ENCODE measurements at regions not wholly inside any gene's neighbourhood (a gene's known extent, or its start where the extent isn't known, plus 50 kb on each side); places are given as distances from the start of the nearest gene placed in this dataset.

DNA sequence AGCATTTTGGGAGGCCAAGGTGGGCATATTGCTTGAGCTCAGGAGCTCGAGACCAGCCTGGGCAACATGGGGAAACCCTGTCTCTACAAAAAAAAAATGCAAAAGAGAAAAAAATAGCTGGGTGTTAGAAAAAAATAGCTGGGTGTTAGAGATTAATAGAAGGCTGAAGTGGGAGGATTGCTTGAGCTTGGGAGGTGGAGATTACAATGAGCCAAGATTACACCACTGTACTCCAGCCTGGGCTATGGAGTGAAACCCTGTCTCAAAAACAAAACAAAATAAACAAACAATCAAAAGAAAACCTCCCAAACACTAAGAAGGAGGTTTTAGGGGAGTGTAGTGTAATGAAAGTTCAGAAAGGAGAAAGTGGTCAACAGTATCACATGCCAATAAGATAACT lies 202.1 kb downstream of the FLRT2 start:
- Histone ChIP-seq H3K27ac (ENCODE audit: control insufficient read depth, insufficient read depth) (no peak overlapping the region), H3K4me2 (ENCODE audit: control insufficient read depth, insufficient read depth) (no peak overlapping the region), H3K79me2 (ENCODE audit: control insufficient read depth, insufficient read depth, low read length) (no peaks in the 10 kb centered on the region), H3K27me3 (replicated peaks in 1 of 2; ENCODE audit: control insufficient read depth in 2 of 2, insufficient read depth in 2 of 2, low read length in 1 of 2) (no peaks in the 10 kb centered on the region), H4K20me1 (ENCODE audit: control insufficient read depth, insufficient read depth) (no peaks in the 10 kb centered on the region), H3K4me3 (no peak overlapping the region), H3K9ac (ENCODE audit: control insufficient read depth, insufficient read depth, low read length) (no peak overlapping the region), H3K9me3 (replicated peaks; ENCODE audit: control insufficient read depth, insufficient read depth, low read length) (no peaks in the 10 kb centered on the region), H3K4me1 (ENCODE audit: control insufficient read depth, insufficient read depth, low read length) (no peaks in the 10 kb centered on the region), H3K36me3 (ENCODE audit: control insufficient read depth in 2 of 2, insufficient read depth in 2 of 2, low read length in 1 of 2) (no peaks in the 10 kb centered on the region), H2AFZ (ENCODE audit: control insufficient read depth, low read depth, low read length) (no peak overlapping the region)
- BruUV-seq (replicated peaks): no TSS peak
- in situ Hi-C loops (cut with MboI) (no loop called here), intact Hi-C loops (cut with micrococcal nuclease; ENCODE audit: unreplicated experiment) (no loop called here)
- WGBS (ENCODE audit: insufficient coverage, insufficient replicate concordance, low lambda C conversion rate, missing lambda C conversion rate): 0% methylated on average over 1 of the region's 1 CpG
- no peak for DNase-seq (ENCODE audit: low read depth, low spot score)
- TF ChIP-seq, protein P1, sequence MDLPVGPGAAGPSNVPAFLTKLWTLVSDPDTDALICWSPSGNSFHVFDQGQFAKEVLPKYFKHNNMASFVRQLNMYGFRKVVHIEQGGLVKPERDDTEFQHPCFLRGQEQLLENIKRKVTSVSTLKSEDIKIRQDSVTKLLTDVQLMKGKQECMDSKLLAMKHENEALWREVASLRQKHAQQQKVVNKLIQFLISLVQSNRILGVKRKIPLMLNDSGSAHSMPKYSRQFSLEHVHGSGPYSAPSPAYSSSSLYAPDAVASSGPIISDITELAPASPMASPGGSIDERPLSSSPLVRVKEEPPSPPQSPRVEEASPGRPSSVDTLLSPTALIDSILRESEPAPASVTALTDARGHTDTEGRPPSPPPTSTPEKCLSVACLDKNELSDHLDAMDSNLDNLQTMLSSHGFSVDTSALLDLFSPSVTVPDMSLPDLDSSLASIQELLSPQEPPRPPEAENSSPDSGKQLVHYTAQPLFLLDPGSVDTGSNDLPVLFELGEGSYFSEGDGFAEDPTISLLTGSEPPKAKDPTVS (IDR thresholded peaks at IDR 0.05; ENCODE audit: low read depth, low read length): no peak
- no peak for TF ChIP-seq TCF3 (IDR thresholded peaks at IDR 0.05; ENCODE audit: borderline replicate concordance, insufficient read depth, low read depth, low read length)
- no peak for TF ChIP-seq SPI1 (IDR thresholded peaks at IDR 0.05; ENCODE audit: borderline replicate concordance, insufficient read depth, low read depth, low read length)
- no peak for TF ChIP-seq SREBF2 (IDR thresholded peaks at IDR 0.05; ENCODE audit: low read length)
- TF ChIP-seq YBX1 (IDR thresholded peaks at IDR 0.05): no peak
- TF ChIP-seq SUZ12 (IDR thresholded peaks at IDR 0.05; ENCODE audit: unreplicated experiment): no peak
- TF ChIP-seq SMARCA5 (IDR thresholded peaks at IDR 0.05): no peak
- CTCF ChIA-PET: no interaction called here
- ATAC-seq: no peak
- RAD21 ChIA-PET (ENCODE audit: unreplicated experiment): no interaction called here
- SMC1A ChIA-PET (ENCODE audit: uncharacterized antibody, unreplicated experiment): no interaction called here
- FAIRE-seq: no peak
- POLR2A ChIA-PET: no interaction called here

DNA sequence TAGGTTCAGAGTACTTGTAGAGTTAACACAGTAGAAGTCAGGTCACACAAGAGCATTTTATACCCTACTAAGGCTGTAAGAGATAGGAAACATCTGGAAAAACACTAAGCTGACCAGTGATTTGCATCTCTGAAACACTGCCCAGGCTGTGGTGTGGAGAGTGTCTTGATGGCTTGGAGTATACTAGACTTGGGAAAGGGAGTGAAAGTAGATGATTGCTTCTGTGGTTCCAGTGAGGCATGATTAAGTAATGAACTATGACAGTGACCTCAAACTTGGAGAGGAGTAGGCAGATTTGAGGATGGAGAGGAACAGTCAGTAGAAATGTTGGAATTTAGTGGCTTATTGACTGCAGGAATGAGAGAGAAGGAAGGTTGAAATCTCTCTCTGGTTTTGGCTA lies 201.2 kb downstream of the FLRT2 start:
- POLR2A ChIA-PET: no interaction called here
- Histone ChIP-seq H2AFZ (ENCODE audit: control insufficient read depth, low read depth, low read length) (no peak overlapping the region), H3K4me1 (ENCODE audit: control insufficient read depth, insufficient read depth, low read length) (no peaks in the 10 kb centered on the region), H3K36me3 (ENCODE audit: control insufficient read depth in 2 of 2, insufficient read depth in 2 of 2, low read length in 1 of 2) (no peaks in the 10 kb centered on the region), H3K79me2 (ENCODE audit: control insufficient read depth, insufficient read depth, low read length) (no peaks in the 10 kb centered on the region), H3K9ac (ENCODE audit: control insufficient read depth, insufficient read depth, low read length) (no peak overlapping the region), H4K20me1 (ENCODE audit: control insufficient read depth, insufficient read depth) (no peaks in the 10 kb centered on the region), H3K9me3 (replicated peaks; ENCODE audit: control insufficient read depth, insufficient read depth, low read length) (no peaks in the 10 kb centered on the region), H3K4me2 (ENCODE audit: control insufficient read depth, insufficient read depth) (no peak overlapping the region), H3K27me3 (replicated peaks in 1 of 2; ENCODE audit: control insufficient read depth in 2 of 2, insufficient read depth in 2 of 2, low read length in 1 of 2) (no peaks in the 10 kb centered on the region), H3K27ac (ENCODE audit: control insufficient read depth, insufficient read depth) (no peak overlapping the region), H3K4me3 (no peak overlapping the region)
- in situ Hi-C loops (cut with MboI): no loop called here
- DNase-seq (ENCODE audit: low read depth, low spot score) (no peak), FAIRE-seq (no peak), ATAC-seq (no peak)
- no TSS peak for BruUV-seq (replicated peaks)
- SMC1A ChIA-PET (ENCODE audit: uncharacterized antibody, unreplicated experiment): no interaction called here
- intact Hi-C loops (cut with micrococcal nuclease; ENCODE audit: unreplicated experiment): no loop called here
- RAD21 ChIA-PET (ENCODE audit: unreplicated experiment): no interaction called here
- CTCF ChIA-PET: no interaction called here
- TF ChIP-seq NFYA (IDR thresholded peaks at IDR 0.05; ENCODE audit: borderline replicate concordance, low read depth, low read length) (no peak), DPF2 (IDR thresholded peaks at IDR 0.05) (no peak), POLR2A (IDR thresholded peaks at IDR 0.05; ENCODE audit: low read depth, low read length) (no peak), NBN (IDR thresholded peaks at IDR 0.05) (no peak), HDGF (IDR thresholded peaks at IDR 0.05) (no peak), FOS (IDR thresholded peaks at IDR 0.05; ENCODE audit: borderline replicate concordance, extremely low read depth, insufficient read length) (no peak), CHD4 (IDR thresholded peaks at IDR 0.05) (no peak)
- TF ChIP-seq, protein P2, sequence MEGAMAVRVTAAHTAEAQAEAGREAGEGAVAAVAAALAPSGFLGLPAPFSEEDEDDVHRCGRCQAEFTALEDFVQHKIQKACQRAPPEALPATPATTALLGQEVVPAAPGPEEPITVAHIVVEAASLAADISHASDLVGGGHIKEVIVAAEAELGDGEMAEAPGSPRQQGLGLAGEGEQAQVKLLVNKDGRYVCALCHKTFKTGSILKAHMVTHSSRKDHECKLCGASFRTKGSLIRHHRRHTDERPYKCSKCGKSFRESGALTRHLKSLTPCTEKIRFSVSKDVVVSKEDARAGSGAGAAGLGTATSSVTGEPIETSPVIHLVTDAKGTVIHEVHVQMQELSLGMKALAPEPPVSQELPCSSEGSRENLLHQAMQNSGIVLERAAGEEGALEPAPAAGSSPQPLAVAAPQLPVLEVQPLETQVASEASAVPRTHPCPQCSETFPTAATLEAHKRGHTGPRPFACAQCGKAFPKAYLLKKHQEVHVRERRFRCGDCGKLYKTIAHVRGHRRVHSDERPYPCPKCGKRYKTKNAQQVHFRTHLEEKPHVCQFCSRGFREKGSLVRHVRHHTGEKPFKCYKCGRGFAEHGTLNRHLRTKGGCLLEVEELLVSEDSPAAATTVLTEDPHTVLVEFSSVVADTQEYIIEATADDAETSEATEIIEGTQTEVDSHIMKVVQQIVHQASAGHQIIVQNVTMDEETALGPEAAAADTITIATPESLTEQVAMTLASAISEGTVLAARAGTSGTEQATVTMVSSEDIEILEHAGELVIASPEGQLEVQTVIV (IDR thresholded peaks at IDR 0.05; ENCODE audit: borderline replicate concordance, partially characterized antibody): no peak
